IMR-90 (cell line): ENCODE measurements at regions not wholly inside any gene's neighbourhood (a gene's known extent, or its start where the extent isn't known, plus 50 kb on each side); places are given as distances from the start of the nearest gene placed in this dataset.

Source experiments
- ATAC-seq: fragments of 200-7000 bp; cut with Tn5 transposase; 2 replicates; pipeline ENCODE4 v1.9.1; 2020; ENCODE audit warnings: low read depth, mild to moderate bottlenecking, moderate library complexity
- BruUV-seq: library from RNA; stranded (reverse); fragments of 400-500 nt; replicated peaks from 2 replicates; lab custom pipeline; 2021; lab: Mats Ljungman, UMichigan
- CTCF ChIA-PET: fragments of 300-600 bp; formaldehyde crosslinking; extraction: SDS; loops from one replicate; lab custom pipeline; 2021; ENCODE audit warnings: antibody characterized with exemption; lab: Yijun Ruan, JAX
- POLR2A ChIA-PET: fragments of 300-600 bp; sonication (Branson Sonifier 250); formaldehyde crosslinking; loops from one replicate; lab custom pipeline; 2022; ENCODE audit warnings: antibody characterized with exemption; ENCODE audit not compliant: unreplicated experiment; lab: Charles Lee
- DNase-seq: peaks from one replicate; pipeline ENCODE4 v3.0.0; 2013
- H2AFZ ChIP-seq: replicated peaks from 2 replicates; pipeline ENCODE3; 2013; ENCODE audit warnings: low read length, mild to moderate bottlenecking; ENCODE audit not compliant: poor library complexity
- H2AK5ac ChIP-seq: 2 replicates; pipeline ENCODE4 v1.6.1; 2013; ENCODE audit warnings: low read depth, low read length, inconsistent platforms
- H2AK9ac ChIP-seq: replicated peaks from 2 replicates; pipeline ENCODE3; 2013; ENCODE audit warnings: mild to moderate bottlenecking, low read depth, low read length, moderate library complexity; ENCODE audit not compliant: poor library complexity
- H2BK120ac ChIP-seq: 2 replicates; pipeline ENCODE4 v1.6.1; 2013; ENCODE audit warnings: low read depth, low read length, inconsistent platforms
- H2BK15ac ChIP-seq: 3 replicates; pipeline ENCODE4 v1.6.1; 2013; ENCODE audit warnings: low read depth, low read length, inconsistent platforms
- H2BK20ac ChIP-seq: 2 replicates; pipeline ENCODE4 v1.6.1; 2013; ENCODE audit warnings: low read depth, mild to moderate bottlenecking, inconsistent platforms, low read length, moderate library complexity
- H2BK5ac ChIP-seq: 2 replicates; pipeline ENCODE4 v1.6.1; 2013; ENCODE audit warnings: mild to moderate bottlenecking, low read depth, low read length, inconsistent platforms; ENCODE audit not compliant: poor library complexity, severe bottlenecking
- H3K14ac ChIP-seq: replicated peaks from 2 replicates; pipeline ENCODE4 v1.6.1; 2013; ENCODE audit warnings: low read depth, low read length, inconsistent platforms
- H3K18ac ChIP-seq: 2 replicates; pipeline ENCODE4 v1.6.1; 2013; ENCODE audit warnings: low read depth, low read length, control low read depth
- H3K23ac ChIP-seq: 2 replicates; pipeline ENCODE4 v1.6.1; 2013; ENCODE audit warnings: low read depth, low read length, inconsistent platforms
- H3K27ac ChIP-seq: 2 replicates; pipeline ENCODE4 v1.5.1; 2013; ENCODE audit warnings: mild to moderate bottlenecking, control low read depth, low read length; ENCODE audit not compliant: insufficient read depth
- H3K27me3 ChIP-seq: 2 replicates; pipeline ENCODE4 v1.6.1; 2013; ENCODE audit warnings: low read length; ENCODE audit not compliant: control insufficient read depth, insufficient read depth
- H3K36me3 ChIP-seq: 2 replicates; pipeline ENCODE4 v1.6.1; 2013; ENCODE audit warnings: low read length, mixed read lengths; ENCODE audit not compliant: control insufficient read depth, insufficient read depth
- H3K4ac ChIP-seq: 2 replicates; pipeline ENCODE4 v1.6.1; 2013; ENCODE audit warnings: low read depth, low read length, inconsistent platforms
- H3K4me1 ChIP-seq: 2 replicates; pipeline ENCODE4 v1.6.1; 2013; ENCODE audit warnings: low read length, mixed read lengths; ENCODE audit not compliant: control insufficient read depth, insufficient read depth
- H3K4me2 ChIP-seq: 2 replicates; pipeline ENCODE4 v1.6.1; 2013; ENCODE audit warnings: low read depth, mild to moderate bottlenecking, control low read depth, low read length, moderate library complexity
- H3K4me3 ChIP-seq: 2 replicates; pipeline ENCODE4 v1.5.1; 2013; ENCODE audit warnings: low read depth, mild to moderate bottlenecking, control low read depth, low read length, moderate library complexity; ENCODE audit not compliant: insufficient read depth
- H3K56ac ChIP-seq: 2 replicates; pipeline ENCODE4 v1.6.1; 2013; ENCODE audit warnings: low read length, inconsistent platforms; ENCODE audit not compliant: insufficient read depth; ENCODE audit errors: extremely low read depth
- H3K79me1 ChIP-seq, 2 experiments: 2 replicates each; pipeline ENCODE4 v1.6.1; 2013; ENCODE audit warnings: low read length in 2 of 2, inconsistent platforms in 1 of 2, low read depth in 1 of 2
- H3K9ac ChIP-seq: 2 replicates; pipeline ENCODE4 v1.6.1; 2013; ENCODE audit warnings: low read depth, low read length, control low read depth
- H3K9me1 ChIP-seq: 2 replicates; pipeline ENCODE4 v1.6.1; 2013; ENCODE audit warnings: low read length, inconsistent platforms; ENCODE audit not compliant: insufficient read depth
- H3K9me3 ChIP-seq: 2 replicates; pipeline ENCODE4 v1.6.1; 2013; ENCODE audit warnings: low read length; ENCODE audit not compliant: control insufficient read depth, insufficient read depth
- H4K20me1 ChIP-seq: 2 replicates; pipeline ENCODE4 v1.6.1; 2013; ENCODE audit warnings: low read length, inconsistent platforms; ENCODE audit not compliant: insufficient read depth
- H4K5ac ChIP-seq: 2 replicates; pipeline ENCODE4 v1.6.1; 2013; ENCODE audit warnings: mild to moderate bottlenecking, low read depth, low read length, control low read depth
- H4K8ac ChIP-seq, 2 experiments: 2 replicates each; pipeline ENCODE4 v1.6.1; 2013; ENCODE audit warnings: low read depth in 2 of 2, low read length in 2 of 2, control low read depth in 1 of 2, inconsistent platforms in 1 of 2
- H4K91ac ChIP-seq: 2 replicates; pipeline ENCODE4 v1.6.1; 2013; ENCODE audit warnings: low read depth, low read length, inconsistent platforms; ENCODE audit not compliant: insufficient read depth
- CEBPB ChIP-seq: IDR thresholded peaks from 2 replicates; pipeline ENCODE4 v1.6.1; 2012; ENCODE audit warnings: low read depth, low read length, improper control_type of control experiment
- ELK1 ChIP-seq: fragments of 150-350 bp; IDR thresholded peaks from 2 replicates; pipeline ENCODE4 v1.6.1; 2016; ENCODE audit warnings: low read depth, mild to moderate bottlenecking, low read length, moderate library complexity, borderline replicate concordance
- FOS ChIP-seq: fragments of 150-350 bp; IDR thresholded peaks from 2 replicates; pipeline ENCODE4 v1.6.1; 2016; ENCODE audit warnings: low read depth, low read length
- MAZ ChIP-seq: IDR thresholded peaks from 2 replicates; pipeline ENCODE4 v1.6.1; 2012; ENCODE audit warnings: low read depth, mild to moderate bottlenecking, low read length, improper control_type of control experiment, moderate library complexity, borderline replicate concordance
- RFX5 ChIP-seq: IDR thresholded peaks from 2 replicates; pipeline ENCODE4 v1.8.0; 2012; ENCODE audit warnings: low read depth, mild to moderate bottlenecking, low read length, moderate library complexity
- USF2 ChIP-seq: fragments of 150-350 bp; IDR thresholded peaks from 2 replicates; pipeline ENCODE4 v1.6.1; 2017; ENCODE audit warnings: mild to moderate bottlenecking, antibody characterized with exemption, low read length, low read depth
- dilution Hi-C: fragments of 300-500 bp; cut with HindIII; formaldehyde crosslinking; loops from one replicate; pipeline ENCODE4 v1.14.3; 2018; ENCODE audit warnings: low sequenced_read_pairs; ENCODE audit not compliant: unreplicated experiment
- in situ Hi-C: fragments of 300-500 bp; cut with MboI; formaldehyde crosslinking; loops from 3 replicates; pipeline ENCODE4 v1.14.3; 2019; ENCODE audit warnings: low sequenced_read_pairs, inconsistent platforms, mixed read lengths
- intact Hi-C: fragments of 100-400 bp; cut with micrococcal nuclease; formaldehyde crosslinking; loops from 2 replicates; pipeline ENCODE4 v1.10.0; 2022

GRCh38 chr4:132982151-132982550, 166.9 kb upstream of the PCDH10 start:
- Histone ChIP-seq H3K9ac (no peak overlapping the region), H3K27me3 (no peaks in the 10 kb centered on the region), H3K4me2 (no peak overlapping the region), H2AK5ac (no peak overlapping the region), H4K8ac (no peak overlapping the region), H2BK120ac (no peak overlapping the region), H2BK20ac (no peak overlapping the region), H3K18ac (no peak overlapping the region), H3K79me1 (no peaks in the 10 kb centered on the region), H3K56ac (no peak overlapping the region), H3K9me3 (peaks cover 7% of the 10 kb centered on the region; the same call in 1 of the 2 replicates), H4K91ac (no peak overlapping the region), H2AK9ac (no peak overlapping the region), H2AFZ (no peak overlapping the region), H3K23ac (no peak overlapping the region), H2BK5ac (no peak overlapping the region), H4K5ac (no peak overlapping the region), H3K14ac (no peak overlapping the region), H3K4ac (no peak overlapping the region), H3K4me3 (no peak overlapping the region), H3K36me3 (no peaks in the 10 kb centered on the region), H2BK15ac (no peak overlapping the region), H4K20me1 (no peaks in the 10 kb centered on the region), H3K27ac (no peak overlapping the region), H3K9me1 (no peaks in the 10 kb centered on the region), H3K4me1 (no peaks in the 10 kb centered on the region)
- DNase-seq = no peak
- dilution Hi-C loops (no loop called here), in situ Hi-C loops (no loop called here), intact Hi-C loops (no loop called here)
- BruUV-seq = no TSS peak
- ChIA-PET POLR2A (no interaction called here), CTCF (no interaction called here)
- TF ChIP-seq FOS (no peak), RFX5 (no peak), USF2 (no peak), ELK1 (no peak), CEBPB (no peak), MAZ (no peak)
- ATAC-seq = no peak
